Stimulated activated CD4-positive, alpha-beta T cell treated with anti-CD3 and anti-CD28 coated beads, Interleukin-4, amount 100 ng/mL, for 24 hours (primary cell): ENCODE measurements at regions not wholly inside any gene's neighbourhood (a gene's known extent, or its start where the extent isn't known, plus 50 kb on each side); places are given as distances from the start of the nearest gene placed in this dataset.
"Not testable (repeated sequence)": the region's sequence is repeated elsewhere in the genome, so short reads cannot be mapped to it uniquely, and the experiment has no call there.

Source experiments
- DNase-seq: peaks from one replicate; pipeline ENCODE4 v3.0.0-alpha.2; 2020

GRCh38 chr7:152539190-152539495 lies 103.3 kb upstream of the KMT2C start:
- not testable (repeated sequence) for DNase-seq

- DNase-seq = not testable (repeated sequence)
Observed at GRCh38 chr7:152538346-152539189, 102.8 kb upstream of the KMT2C start.

- DNase-seq = no peak
Observed at GRCh38 chr7:152537639-152538038, 101.8 kb upstream of the KMT2C start.

DNA sequence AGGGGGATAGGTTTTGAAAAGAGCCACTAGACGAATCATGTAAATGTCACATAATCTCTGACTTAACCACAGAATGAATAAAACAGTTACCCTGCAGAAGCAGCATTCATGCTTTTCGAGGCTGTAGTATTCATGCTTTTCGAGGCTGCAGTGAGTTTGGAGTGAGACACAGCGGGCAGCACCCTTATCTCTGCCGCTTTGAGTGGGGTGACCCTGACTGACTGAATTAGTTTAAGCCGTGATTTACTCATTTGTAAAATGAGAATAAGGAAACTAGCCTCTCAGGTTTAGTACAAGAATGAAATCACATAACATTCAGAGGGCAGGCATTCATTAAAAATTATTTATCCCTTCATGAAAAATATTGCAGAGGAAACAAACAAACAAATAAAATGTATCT lies 92.8 kb upstream of the KMT2C start:
- DNase-seq = no peak

DNA sequence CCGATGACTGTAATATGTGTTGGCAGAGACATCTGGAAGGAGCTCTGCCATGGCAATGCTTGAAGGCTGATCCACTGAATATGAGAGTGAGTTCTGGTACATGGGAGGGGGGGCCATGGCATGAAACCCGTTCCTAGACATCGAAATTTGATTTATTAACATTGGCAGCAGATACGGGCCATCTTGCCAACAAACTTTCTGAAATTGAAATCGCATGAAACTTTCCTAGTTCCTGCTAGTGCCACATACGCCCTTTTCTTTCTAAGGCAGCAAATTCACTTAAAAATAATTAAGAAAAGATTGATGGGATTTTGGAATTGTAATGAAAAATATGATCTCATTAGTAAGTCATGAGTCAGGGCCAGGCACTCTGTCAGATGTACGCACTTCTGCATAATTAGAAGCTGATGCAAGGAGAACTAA lies 91.8 kb upstream of the KMT2C start:
- no peak for DNase-seq

GRCh38 chr7:152523916-152524315 lies 88.1 kb upstream of the KMT2C start:
- no peak for DNase-seq

DNA sequence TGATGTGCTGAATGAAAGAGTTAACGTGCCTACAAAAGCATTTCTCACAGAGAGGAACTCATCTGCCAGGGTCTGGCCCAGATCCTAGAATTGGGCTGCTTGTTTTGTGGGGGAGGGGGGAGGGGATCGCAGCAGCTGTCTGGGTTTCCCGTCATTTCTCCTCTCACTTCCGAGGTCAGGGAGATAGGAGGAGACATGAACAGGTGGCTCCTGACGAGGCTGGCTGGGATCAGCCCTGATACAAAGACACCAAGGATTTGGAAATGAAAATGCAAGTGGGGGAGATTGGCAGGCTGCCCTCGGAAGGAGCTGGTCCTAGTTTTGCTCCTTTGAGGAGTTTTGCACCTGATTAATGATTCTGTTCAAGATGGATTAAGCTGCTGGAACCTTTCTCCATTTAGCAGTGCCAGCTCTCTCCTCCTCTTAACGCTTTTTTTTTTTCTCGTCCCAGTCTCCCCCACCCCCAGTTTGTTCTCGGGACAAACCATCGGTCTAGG lies 86.8 kb upstream of the KMT2C start:
- DNase-seq = no peak

GRCh38 chr7:152521420-152522337 lies 85.9 kb upstream of the KMT2C start:
- no peak for DNase-seq

DNA sequence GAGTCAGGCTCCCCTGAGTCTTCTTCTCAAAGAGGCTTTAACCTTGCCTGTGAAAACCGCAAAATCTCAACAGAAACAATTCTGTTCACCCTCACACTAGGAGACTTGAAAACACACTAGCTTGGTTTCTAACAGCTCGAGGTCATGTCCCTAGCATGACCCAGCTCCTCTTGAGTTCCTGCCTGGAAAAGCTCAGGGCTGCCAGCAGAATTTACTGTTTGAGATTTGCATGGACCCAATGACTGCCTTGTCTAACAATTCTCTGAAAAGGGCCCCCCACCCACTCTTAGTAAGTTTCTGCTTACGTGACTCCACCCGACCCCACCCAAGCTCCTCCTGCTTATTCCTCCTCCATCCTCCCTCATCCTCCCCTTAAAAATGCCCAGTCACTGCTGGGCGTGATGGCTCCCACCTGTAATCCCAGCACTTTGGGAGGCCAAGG lies 85.1 kb upstream of the KMT2C start:
- no peak for DNase-seq

- DNase-seq = no peak
Observed at GRCh38 chr7:152519290-152519689, 83.5 kb upstream of the KMT2C start.

GRCh38 chr7:152516216-152516615 lies 80.4 kb upstream of the KMT2C start:
- DNase-seq = no peak

DNA sequence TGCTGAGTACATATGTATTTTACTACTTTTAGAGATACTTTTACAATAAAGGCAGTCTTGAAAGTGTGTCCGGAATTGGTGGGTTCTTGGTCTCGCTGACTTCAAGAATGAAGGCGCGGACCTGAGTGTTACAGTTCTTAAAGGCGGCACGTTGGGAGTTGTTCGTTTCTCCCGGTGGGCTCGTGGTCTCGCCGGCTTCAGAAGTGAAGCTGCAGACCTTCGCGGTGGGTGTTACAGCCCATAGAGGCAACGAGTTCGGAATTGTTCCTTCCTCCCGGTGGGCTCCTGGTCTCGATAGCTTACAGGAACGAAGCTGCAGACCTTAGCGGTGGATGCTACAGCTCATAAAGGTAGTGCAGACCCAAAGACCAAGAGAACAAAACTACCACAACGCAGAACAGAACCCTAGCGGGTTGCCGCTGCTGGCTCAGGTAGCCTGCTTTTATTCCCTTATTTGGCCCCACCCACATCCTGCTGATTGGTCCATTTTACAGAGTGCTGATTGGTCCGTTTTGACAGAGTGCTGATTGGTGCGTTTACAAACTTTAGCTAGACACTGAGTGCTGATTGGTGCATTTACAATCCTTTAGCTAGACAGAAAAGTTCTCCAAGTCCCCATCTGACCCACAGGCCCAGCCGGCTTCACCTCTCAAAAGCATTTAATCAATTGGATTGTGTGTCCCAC lies 79.6 kb upstream of the KMT2C start:
- not testable (repeated sequence) for DNase-seq

GRCh38 chr7:152514771-152515105 lies 78.9 kb upstream of the KMT2C start:
- no peak for DNase-seq

GRCh38 chr7:152513861-152514770 lies 78.3 kb upstream of the KMT2C start:
- DNase-seq = no peak

GRCh38 chr7:152512706-152513105 lies 76.9 kb upstream of the KMT2C start:
- DNase-seq = peak; percentile 24

GRCh38 chr7:152511736-152512135 lies 75.9 kb upstream of the KMT2C start:
- no peak for DNase-seq

GRCh38 chr7:152508701-152509100 lies 72.9 kb upstream of the KMT2C start:
- no peak for DNase-seq

DNA sequence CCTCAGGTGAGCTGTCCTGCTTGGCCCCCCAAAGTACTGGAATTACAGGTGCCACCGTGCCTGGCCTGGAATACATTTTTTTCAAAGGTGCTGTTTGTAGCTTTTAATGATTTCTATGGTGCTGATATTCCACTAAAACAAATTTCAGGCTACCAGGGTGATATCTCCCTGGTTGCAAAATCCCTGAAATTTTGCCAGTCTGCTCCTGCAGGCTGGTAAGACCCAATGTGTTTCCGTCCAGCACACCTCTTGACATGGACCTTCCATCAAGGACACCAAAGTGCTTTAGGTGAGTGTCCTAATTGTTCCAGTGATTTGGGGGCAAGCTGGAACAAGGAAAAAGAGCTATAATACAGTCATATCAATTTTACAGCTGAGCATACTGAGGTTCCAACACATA lies 69.8 kb upstream of the KMT2C start:
- no peak for DNase-seq

DNA sequence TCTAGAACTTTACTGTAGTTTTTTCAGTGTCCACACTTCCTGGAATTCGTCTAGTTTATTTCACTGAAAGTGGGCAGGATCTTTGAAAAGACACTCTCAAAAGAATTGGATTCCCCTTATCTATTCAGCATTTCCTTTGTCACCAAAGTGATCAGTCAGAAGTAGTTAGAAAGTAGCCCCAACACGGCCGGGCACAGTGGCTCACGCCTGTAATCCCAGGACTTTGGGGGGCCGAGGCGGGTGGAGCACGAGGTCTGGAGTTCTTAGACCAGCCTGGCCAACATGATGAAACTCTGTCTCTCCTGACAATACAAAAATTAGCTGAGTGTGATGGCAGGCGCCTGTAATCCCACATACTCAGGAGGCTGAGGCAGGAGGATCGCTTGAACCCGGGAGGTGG lies 69.0 kb upstream of the KMT2C start:
- no peak for DNase-seq

DNA sequence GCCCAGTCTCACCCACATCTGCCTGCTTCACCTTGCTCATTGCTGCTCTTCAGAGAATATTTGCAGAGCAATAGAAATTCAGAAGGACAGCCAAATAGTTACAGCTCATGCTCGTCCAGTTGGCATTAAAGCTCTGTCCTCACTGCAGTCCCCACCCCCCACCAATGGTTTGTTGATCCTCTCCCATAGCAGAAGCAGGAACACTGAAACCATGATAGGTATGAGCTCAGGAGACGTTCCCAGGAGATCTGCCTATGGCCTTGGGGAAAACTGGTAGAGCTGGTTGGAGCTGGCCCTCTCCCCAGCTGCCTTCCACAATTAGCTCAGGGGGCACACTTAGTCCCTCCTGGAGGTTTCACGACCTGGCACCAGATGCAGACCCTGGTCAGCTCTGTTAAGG lies 68.6 kb upstream of the KMT2C start:
- no peak for DNase-seq

GRCh38 chr7:152502813-152503790 lies 67.3 kb upstream of the KMT2C start:
- DNase-seq = no peak
